ENCODE measurements at regions not wholly inside any gene's neighbourhood (a gene's known extent, or its start where the extent isn't known, plus 50 kb on each side); places are given as distances from the start of the nearest gene placed in this dataset.

GRCh38 chr12:5248230-5248629, 183.7 kb upstream of the NTF3 start:
- DNase-seq (ENCODE audit: extremely low read depth, low read depth): no peak
- TF ChIP-seq CTCF (IDR thresholded peaks at IDR 0.05; ENCODE audit: low read depth, low read length): no peak

GRCh38 chr12:5248999-5249526, 182.8 kb upstream of the NTF3 start:
- no peak for DNase-seq (ENCODE audit: extremely low read depth, low read depth)
- TF ChIP-seq CTCF (IDR thresholded peaks at IDR 0.05; ENCODE audit: low read depth, low read length): no peak

GRCh38 chr12:5251092-5251491, 180.8 kb upstream of the NTF3 start:
- no peak for DNase-seq (ENCODE audit: extremely low read depth, low read depth)
- no peak for TF ChIP-seq CTCF (IDR thresholded peaks at IDR 0.05; ENCODE audit: low read depth, low read length)

- TF ChIP-seq CTCF (IDR thresholded peaks at IDR 0.05; ENCODE audit: low read depth, low read length): no peak
These were observed 180.1 kb upstream of the NTF3 start for GRCh38 chr12:5251786-5252185.

GRCh38 chr12:5254703-5255102, 177.2 kb upstream of the NTF3 start:
- no peak for DNase-seq (ENCODE audit: extremely low read depth, low read depth)
- no peak for TF ChIP-seq CTCF (IDR thresholded peaks at IDR 0.05; ENCODE audit: low read depth, low read length)

More at GRCh38 chr12:5251786-5252185, 180.1 kb upstream of the NTF3 start:
- no peak for DNase-seq (ENCODE audit: extremely low read depth, low read depth)

GRCh38 chr12:5257763-5258495, 174.0 kb upstream of the NTF3 start:
- no peak for DNase-seq (ENCODE audit: extremely low read depth, low read depth)
- no peak for TF ChIP-seq CTCF (IDR thresholded peaks at IDR 0.05; ENCODE audit: low read depth, low read length)

GRCh38 chr12:5258498-5258897, 173.4 kb upstream of the NTF3 start:
- no peak for DNase-seq (ENCODE audit: extremely low read depth, low read depth)
- TF ChIP-seq CTCF (IDR thresholded peaks at IDR 0.05; ENCODE audit: low read depth, low read length): no peak
